Mesenchymal stem cell (in vitro differentiated cells and primary cell): ENCODE measurements at regions not wholly inside any gene's neighbourhood (a gene's known extent, or its start where the extent isn't known, plus 50 kb on each side); places are given as distances from the start of the nearest gene placed in this dataset.

Source experiments
- DNase-seq: peaks from one replicate; pipeline ENCODE4 v3.0.0-alpha.2; 2013
- H2AFZ ChIP-seq: one replicate; pipeline ENCODE4 v1.6.1; 2013; ENCODE audit warnings: low read depth, mild to moderate bottlenecking, control low read depth, inconsistent platforms, low read length, moderate library complexity
- H2AK5ac ChIP-seq: 2 replicates; pipeline ENCODE4 v1.6.1; 2013; ENCODE audit warnings: low read length, moderate library complexity, mild to moderate bottlenecking, inconsistent platforms; ENCODE audit not compliant: severe bottlenecking
- H2BK120ac ChIP-seq: one replicate; pipeline ENCODE4 v1.6.1; 2013; ENCODE audit warnings: low read depth, mild to moderate bottlenecking, inconsistent platforms, low read length, moderate library complexity
- H2BK12ac ChIP-seq, 2 experiments: one replicate each; pipeline ENCODE4 v1.6.1; 2013; ENCODE audit warnings: inconsistent platforms in 2 of 2, low read length in 2 of 2, mild to moderate bottlenecking in 2 of 2, moderate library complexity in 2 of 2, control low read depth in 1 of 2
- H2BK15ac ChIP-seq: one replicate; pipeline ENCODE4 v1.6.1; 2013; ENCODE audit warnings: mild to moderate bottlenecking, low read depth, inconsistent platforms; ENCODE audit not compliant: poor library complexity, severe bottlenecking
- H2BK5ac ChIP-seq: 2 replicates; pipeline ENCODE4 v1.6.1; 2013; ENCODE audit warnings: low read depth, mild to moderate bottlenecking, low read length, control low read depth, inconsistent platforms; ENCODE audit not compliant: poor library complexity, severe bottlenecking
- H3K14ac ChIP-seq, 2 experiments: one replicate each; pipeline ENCODE4 v1.6.1; 2013; ENCODE audit warnings: inconsistent platforms in 2 of 2, low read length in 2 of 2, control low read depth in 1 of 2, mild to moderate bottlenecking in 1 of 2, moderate library complexity in 1 of 2
- H3K18ac ChIP-seq, 2 experiments: one replicate each; pipeline ENCODE4 v1.6.1; 2013; ENCODE audit warnings: inconsistent platforms in 2 of 2, low read length in 2 of 2, control low read depth in 1 of 2, low read depth in 1 of 2, mild to moderate bottlenecking in 1 of 2
- H3K23ac ChIP-seq, 2 experiments: one replicate each; pipeline ENCODE4 v1.6.1; 2013; ENCODE audit warnings: inconsistent platforms in 2 of 2, low read length in 2 of 2, mild to moderate bottlenecking in 2 of 2, moderate library complexity in 2 of 2, control low read depth in 1 of 2
- H3K27ac ChIP-seq: 2 replicates; pipeline ENCODE4 v1.5.1; 2013; ENCODE audit warnings: mild to moderate bottlenecking, moderate library complexity, low read length, control low read depth, inconsistent platforms; ENCODE audit not compliant: poor library complexity, severe bottlenecking
- H3K27me3 ChIP-seq, 2 experiments: 2 replicates each; pipeline versions ENCODE4 v1.6.1 to v1.7.0; 2013; ENCODE audit warnings: low read length in 2 of 2, mild to moderate bottlenecking in 2 of 2, moderate library complexity in 2 of 2, control low read depth in 1 of 2, inconsistent platforms in 1 of 2; ENCODE audit not compliant: control insufficient read depth in 1 of 2, insufficient read depth in 1 of 2
- H3K36me3 ChIP-seq, 2 experiments: 2 replicates each; pipeline versions ENCODE4 v1.6.1 to v1.7.0; 2013; ENCODE audit warnings: low read length in 2 of 2, control low read depth in 1 of 2, inconsistent platforms in 1 of 2, low read depth in 1 of 2, mild to moderate bottlenecking in 1 of 2; ENCODE audit not compliant: insufficient read depth in 2 of 2, control insufficient read depth in 1 of 2
- H3K4ac ChIP-seq, 2 experiments: one replicate each; pipeline ENCODE4 v1.6.1; 2013; ENCODE audit warnings: inconsistent platforms in 2 of 2, low read length in 2 of 2, mild to moderate bottlenecking in 2 of 2, moderate library complexity in 2 of 2, control low read depth in 1 of 2, low read depth in 1 of 2
- H3K4me1 ChIP-seq: 2 replicates; pipeline ENCODE4 v1.6.1; 2013; ENCODE audit warnings: low read depth, low read length, control low read depth; ENCODE audit not compliant: control insufficient read depth, insufficient read depth
- H3K4me2 ChIP-seq: 2 replicates; pipeline ENCODE4 v1.6.1; 2013; ENCODE audit warnings: low read length, mild to moderate bottlenecking, inconsistent platforms; ENCODE audit not compliant: poor library complexity, severe bottlenecking
- H3K4me3 ChIP-seq, 2 experiments: 2 replicates each; pipeline versions ENCODE4 v1.5.1 to v1.7.0; 2013; ENCODE audit warnings: low read length in 2 of 2, mild to moderate bottlenecking in 2 of 2, control low read depth in 1 of 2, low read depth in 1 of 2; ENCODE audit not compliant: insufficient read depth in 1 of 2
- H3K79me1 ChIP-seq: replicated peaks from 2 replicates; pipeline ENCODE4 v1.6.1; 2013; ENCODE audit warnings: mild to moderate bottlenecking, control low read depth, low read length, inconsistent platforms; ENCODE audit not compliant: poor library complexity, severe bottlenecking
- H3K9ac ChIP-seq: 2 replicates; pipeline ENCODE4 v1.7.0; 2013; ENCODE audit warnings: mild to moderate bottlenecking, low read length, moderate library complexity
- H3K9me3 ChIP-seq: 2 replicates; pipeline ENCODE4 v1.7.0; 2013; ENCODE audit warnings: mild to moderate bottlenecking, low read length; ENCODE audit not compliant: control insufficient read depth
- H4K8ac ChIP-seq: one replicate; pipeline ENCODE4 v1.6.1; 2013; ENCODE audit warnings: inconsistent platforms, mild to moderate bottlenecking, low read length, moderate library complexity
- H4K91ac ChIP-seq: one replicate; pipeline ENCODE4 v1.6.1; 2013; ENCODE audit warnings: mild to moderate bottlenecking, low read length, inconsistent platforms
- WGBS: methylation state at CpG from one replicate; pipeline ENCODE4 v1.1.7; 2013; ENCODE audit warnings: mixed read lengths; 5-methylcytosine and 5-hydroxymethylcytosine counted together

- H3K27me3 ChIP-seq, result no peaks in the 10 kb centered on the region
- H2AFZ ChIP-seq, result no peak overlapping the region
- H3K4me3 ChIP-seq, result no peak overlapping the region
- no peak overlapping the region for H3K4me2 ChIP-seq
- peak overlapping the region; percentile 84 for H2AK5ac ChIP-seq
- peak overlapping the region; percentile 81 for H3K27ac ChIP-seq
- H2BK120ac ChIP-seq, result no peak overlapping the region
- peak overlapping the region; percentile 49 for H2BK5ac ChIP-seq
- H2BK12ac ChIP-seq, result no peak overlapping the region
- H3K79me1 ChIP-seq, result no peaks in the 10 kb centered on the region
- H3K4ac ChIP-seq, result no peak overlapping the region
- H3K4me1 ChIP-seq, result peaks cover 5% of the 10 kb centered on the region
- H3K14ac ChIP-seq, result no peak overlapping the region
- H4K91ac ChIP-seq, result no peak overlapping the region
- H3K23ac ChIP-seq, result no peak overlapping the region
- WGBS, result 100% methylated on average over 1 of the region's 1 CpG
- no peak overlapping the region for H4K8ac ChIP-seq
- no peak overlapping the region for H2BK15ac ChIP-seq
- no peaks in the 10 kb centered on the region for H3K9me3 ChIP-seq
- no peak overlapping the region for H3K9ac ChIP-seq
- no peaks in the 10 kb centered on the region for H3K36me3 ChIP-seq
- H3K18ac ChIP-seq, result no peak overlapping the region
- no peak for DNase-seq
Measured at GRCh38 chr5:56358046-56358445, 124.9 kb upstream of the ANKRD55 start.

GRCh38 chr5:56357426-56357825 lies 124.3 kb upstream of the ANKRD55 start:
- Histone ChIP-seq H3K4me2 (no peak overlapping the region), H3K14ac (no peak overlapping the region), H2BK15ac (peak overlapping the region; percentile 12), H4K91ac (no peak overlapping the region), H2BK12ac (no peak overlapping the region), H2AK5ac (no peak overlapping the region), H3K27ac (peak overlapping the region; percentile 71), H3K9me3 (no peaks in the 10 kb centered on the region), H3K79me1 (no peaks in the 10 kb centered on the region), H3K27me3 (no peaks in the 10 kb centered on the region), H4K8ac (no peak overlapping the region), H3K36me3 (no peaks in the 10 kb centered on the region), H2AFZ (no peak overlapping the region), H3K18ac (no peak overlapping the region), H3K4ac (no peak overlapping the region), H3K9ac (no peak overlapping the region), H3K23ac (no peak overlapping the region), H2BK5ac (no peak overlapping the region), H3K4me1 (peaks cover 5% of the 10 kb centered on the region), H2BK120ac (no peak overlapping the region), H3K4me3 (no peak overlapping the region)
- no peak for DNase-seq

- Histone ChIP-seq H2BK15ac (no peak overlapping the region), H2AK5ac (no peak overlapping the region), H3K9me3 (no peaks in the 10 kb centered on the region), H3K23ac (no peak overlapping the region), H2BK12ac (no peak overlapping the region), H3K27ac (peak overlapping the region; percentile 71), H3K18ac (no peak overlapping the region), H3K4me3 (no peak overlapping the region), H2BK5ac (no peak overlapping the region), H3K14ac (no peak overlapping the region), H3K4me1 (peaks cover 5% of the 10 kb centered on the region), H3K9ac (no peak overlapping the region), H3K79me1 (no peaks in the 10 kb centered on the region), H2BK120ac (no peak overlapping the region), H2AFZ (no peak overlapping the region), H3K27me3 (no peaks in the 10 kb centered on the region), H3K36me3 (no peaks in the 10 kb centered on the region), H4K8ac (no peak overlapping the region), H3K4ac (no peak overlapping the region), H3K4me2 (no peak overlapping the region), H4K91ac (no peak overlapping the region)
- DNase-seq, result no peak
Measured at GRCh38 chr5:56356836-56357160, 123.7 kb upstream of the ANKRD55 start.

- no peak overlapping the region for H3K23ac ChIP-seq
- H3K79me1 ChIP-seq, result no peaks in the 10 kb centered on the region
- no peak overlapping the region for H3K4ac ChIP-seq
- no peak overlapping the region for H2AFZ ChIP-seq
- H3K9ac ChIP-seq, result no peak overlapping the region
- H2BK15ac ChIP-seq, result no peak overlapping the region
- H3K27me3 ChIP-seq, result no peaks in the 10 kb centered on the region
- DNase-seq, result no peak
- no peak overlapping the region for H2BK120ac ChIP-seq
- H2AK5ac ChIP-seq, result no peak overlapping the region
- H3K4me1 ChIP-seq, result peaks cover 5% of the 10 kb centered on the region
- H2BK5ac ChIP-seq, result no peak overlapping the region
- H3K27ac ChIP-seq, result peak overlapping the region; percentile 71
- H3K9me3 ChIP-seq, result no peaks in the 10 kb centered on the region
- peak overlapping the region; percentile 7 for H3K4me2 ChIP-seq
- H4K91ac ChIP-seq, result no peak overlapping the region
- no peak overlapping the region for H4K8ac ChIP-seq
- H3K4me3 ChIP-seq, result no peak overlapping the region
- WGBS, result 20% methylated on average over 3 of the region's 6 CpGs
- no peak overlapping the region for H2BK12ac ChIP-seq
- no peak overlapping the region for H3K14ac ChIP-seq
- no peaks in the 10 kb centered on the region for H3K36me3 ChIP-seq
- H3K18ac ChIP-seq, result no peak overlapping the region
Measured at GRCh38 chr5:56356121-56356835, 123.1 kb upstream of the ANKRD55 start.
